NCI-H2227 (cell line): ENCODE measurements at regions not wholly inside any gene's neighbourhood (a gene's known extent, or its start where the extent isn't known, plus 50 kb on each side); places are given as distances from the start of the nearest gene placed in this dataset.

Experiments
- DNase-seq: peaks from one replicate; lab custom pipeline; 2025; ENCODE audit not compliant: unreplicated experiment; lab: John Stamatoyannopoulos, UW

DNA sequence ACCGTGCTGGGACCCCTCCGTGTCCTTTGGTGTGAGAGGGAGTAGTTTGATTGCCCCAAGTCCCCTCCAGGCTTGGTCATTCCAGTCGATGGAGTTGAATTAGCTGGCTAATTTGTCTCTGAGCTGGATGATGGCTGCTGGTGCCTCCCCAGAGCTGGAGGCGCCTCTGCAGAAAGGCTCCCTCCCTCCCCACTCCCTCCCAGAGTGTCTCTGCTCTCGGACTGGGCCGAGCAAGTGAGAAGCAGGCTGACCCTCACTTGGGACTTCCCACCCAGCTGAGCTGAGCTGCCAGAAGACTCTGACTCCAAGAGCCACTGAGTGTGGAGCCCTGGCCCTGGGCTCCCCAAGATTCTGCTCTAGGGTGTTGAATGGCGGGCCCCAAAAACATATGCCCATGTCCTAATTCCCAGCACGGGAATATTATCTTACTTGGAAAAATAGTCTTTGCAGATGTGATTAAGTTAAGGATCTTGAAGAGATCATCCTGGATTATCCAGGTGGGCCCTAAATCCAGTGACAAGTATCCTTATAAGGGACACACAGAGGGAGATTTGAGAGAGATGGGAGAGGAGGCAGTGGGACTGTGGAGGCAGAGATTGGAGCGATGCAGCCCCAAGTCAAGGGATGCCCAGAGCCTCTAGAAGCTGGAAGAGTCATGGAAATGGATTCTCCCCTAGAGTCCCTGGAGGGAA is 60.7 kb upstream of the TLE3 start:
- DNase-seq: no peak

GRCh38 chr15:70156671-70157271 is 59.1 kb upstream of the TLE3 start:
- DNase-seq: no peak

DNA sequence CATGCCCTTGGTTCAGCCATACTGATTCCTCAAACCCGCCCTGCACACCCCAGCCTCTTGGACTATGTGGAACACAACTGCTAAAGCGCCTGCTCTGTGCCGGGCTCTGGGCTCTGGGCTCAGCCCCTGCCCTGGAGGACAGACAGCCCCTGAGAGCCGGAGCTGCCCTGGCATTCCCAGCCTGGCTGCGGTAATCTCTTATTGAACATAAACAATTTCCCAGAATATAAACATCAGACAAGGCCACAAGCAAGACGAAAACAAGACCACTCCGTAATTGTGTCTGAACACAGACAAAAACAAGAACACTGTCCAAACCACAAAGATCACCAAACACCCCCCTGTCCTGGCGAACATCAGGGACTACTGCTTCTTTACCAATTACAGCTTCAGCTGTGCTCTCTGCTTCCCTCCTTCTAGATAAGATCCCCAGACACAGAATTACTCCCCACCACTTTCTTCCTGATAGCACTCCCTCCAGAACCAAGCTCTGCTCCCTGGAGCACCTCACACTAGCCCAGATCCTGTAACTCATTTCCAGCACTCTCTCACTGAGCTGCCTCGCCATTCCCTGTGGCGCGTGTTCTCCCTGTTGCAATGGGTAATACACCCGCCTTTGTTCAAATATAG is 57.1 kb upstream of the TLE3 start:
- DNase-seq: no peak

- peak; percentile 85 for DNase-seq
These were observed 56.4 kb upstream of the TLE3 start for GRCh38 chr15:70153921-70154717.

DNA sequence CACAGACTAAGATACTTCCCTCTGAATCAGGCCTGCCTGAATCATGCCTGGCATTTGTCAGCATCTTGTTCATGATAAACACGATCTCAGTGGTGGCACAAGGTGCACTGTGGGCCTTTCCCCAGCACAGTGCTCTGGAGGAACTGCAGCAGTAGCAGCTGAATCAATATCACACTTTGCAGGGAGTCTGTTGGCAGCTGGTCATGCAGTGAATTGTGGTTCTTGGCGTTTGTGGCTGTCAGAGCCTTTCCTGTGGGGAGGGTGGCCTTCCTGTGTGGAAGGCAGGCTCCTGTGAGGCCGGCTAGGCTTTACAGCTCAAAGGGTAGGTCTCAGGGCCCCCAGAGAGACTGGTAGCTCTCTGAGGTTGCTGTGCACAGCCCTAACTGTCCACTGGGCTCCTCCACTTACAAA is 54.4 kb upstream of the TLE3 start:
- DNase-seq: peak; percentile 12

- DNase-seq: no peak
These were observed 53.7 kb upstream of the TLE3 start for GRCh38 chr15:70151462-70151861.

DNA sequence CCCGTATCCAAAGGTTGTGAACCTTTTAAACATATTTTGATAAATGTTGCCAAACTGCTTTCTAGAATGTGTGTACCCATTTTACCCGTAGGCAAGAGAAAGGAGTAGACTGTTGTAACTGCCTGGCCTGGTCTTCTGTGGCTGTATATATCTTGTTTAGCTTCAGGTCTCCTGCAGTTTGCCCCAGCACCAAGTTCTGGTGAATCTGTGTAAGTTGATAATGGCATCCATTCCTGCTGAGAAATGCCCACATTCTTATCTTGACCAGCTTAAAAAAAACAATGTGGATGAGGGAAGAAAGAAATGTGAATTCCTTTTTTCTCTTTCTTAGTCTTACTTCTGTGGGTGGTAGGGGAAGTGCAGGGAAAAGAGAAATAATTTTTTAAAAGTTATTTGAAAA is 53.3 kb upstream of the TLE3 start:
- no peak for DNase-seq

GRCh38 chr15:70150405-70150747 is 52.7 kb upstream of the TLE3 start:
- no peak for DNase-seq

DNA sequence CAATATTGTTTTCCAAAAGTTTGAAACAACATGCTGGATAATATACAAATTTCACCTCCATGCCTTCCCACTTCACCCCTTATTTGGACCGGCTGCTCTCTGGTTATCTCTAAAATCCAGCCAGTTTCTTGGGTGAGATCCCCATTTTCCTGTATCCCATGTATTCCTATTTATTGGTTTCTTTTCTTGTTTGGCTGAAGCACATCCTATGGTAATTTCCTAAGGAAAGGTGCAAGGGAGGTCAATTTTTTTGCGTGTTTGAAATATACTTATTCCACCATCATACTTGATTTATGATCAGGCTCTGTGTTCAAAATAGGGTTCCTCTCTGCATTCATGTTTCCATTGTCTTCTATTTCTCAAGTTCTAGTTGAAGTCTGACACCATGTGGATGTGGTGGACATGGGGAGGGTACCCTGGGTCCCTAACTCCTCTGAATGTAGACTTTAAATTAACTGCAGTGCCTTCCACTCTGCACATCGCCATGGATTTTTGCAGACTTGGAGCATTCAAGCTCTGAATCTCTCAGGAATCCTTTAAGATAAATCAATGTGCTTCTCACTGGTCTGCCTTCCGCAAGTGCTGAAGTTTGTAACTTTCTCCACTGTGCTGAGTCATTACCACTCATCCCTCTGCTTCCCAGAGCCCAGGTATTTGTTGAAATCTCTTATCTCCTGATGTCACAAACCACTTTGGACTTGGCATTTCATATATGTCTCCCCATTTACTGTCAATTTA is 52.1 kb upstream of the TLE3 start:
- DNase-seq: no peak

GRCh38 chr15:70147778-70148177 is 50.1 kb upstream of the TLE3 start:
- no peak for DNase-seq
